ENCODE measurements at regions not wholly inside any gene's neighbourhood (a gene's known extent, or its start where the extent isn't known, plus 50 kb on each side); places are given as distances from the start of the nearest gene placed in this dataset.

- TF ChIP-seq CTCF (IDR thresholded peaks at IDR 0.05; ENCODE audit: low read depth, low read length, poor library complexity, severe bottlenecking) (no peak), EZH2phosphoT487 (IDR thresholded peaks at IDR 0.05; ENCODE audit: borderline replicate concordance, low read length) (no peak)
Measured at GRCh38 chr17:53454337-53454736, 368.4 kb upstream of the KIF2B start.
